WTC11 (cell line): ENCODE measurements at regions not wholly inside any gene's neighbourhood (a gene's known extent, or its start where the extent isn't known, plus 50 kb on each side); places are given as distances from the start of the nearest gene placed in this dataset.
A peak's percentile ranks its signal among the peaks of the same experiment; 100 is the strongest.

ENCODE experiments used
- ATAC-seq: fragments of 200-7000 bp; cut with Tn5 transposase; 2 replicates; pipeline ENCODE4 v1.10.0; 2021; ENCODE audit warnings: mild to moderate bottlenecking, moderate library complexity
- CTCF ChIA-PET: fragments of 300-600 bp; sonication (Branson Sonifier 250); formaldehyde crosslinking; loops from one replicate; lab custom pipeline; 2021; ENCODE audit warnings: antibody characterized with exemption; lab: Charles Lee
- POLR2A ChIA-PET: fragments of 350-600 bp; sonication (Branson Sonifier 250); formaldehyde crosslinking; loops from one replicate; lab custom pipeline; 2021; ENCODE audit warnings: antibody characterized with exemption; lab: Charles Lee
- DNase-seq: peaks from one replicate; pipeline ENCODE4 v3.0.0; 2021; ENCODE audit warnings: low spot score
- H3K27ac Mint-ChIP-seq: 2 replicates; pipeline ENCODE4 v1.8.0; 2021; ENCODE audit warnings: mixed read lengths
- H3K27me3 Mint-ChIP-seq: 2 replicates; pipeline ENCODE4 v1.8.0; 2021; ENCODE audit warnings: low read depth, mild to moderate bottlenecking, moderate library complexity, mixed read lengths
- H3K36me3 Mint-ChIP-seq: 2 replicates; pipeline ENCODE4 v1.8.0; 2021; ENCODE audit warnings: mixed read lengths
- H3K4me1 Mint-ChIP-seq: 2 replicates; pipeline ENCODE4 v1.8.0; 2022; ENCODE audit warnings: mixed read lengths
- H3K4me3 Mint-ChIP-seq: 2 replicates; pipeline ENCODE4 v1.8.0; 2021; ENCODE audit warnings: mild to moderate bottlenecking, moderate library complexity, mixed read lengths
- H3K9me3 Mint-ChIP-seq: 2 replicates; pipeline ENCODE4 v1.8.0; 2021; ENCODE audit warnings: mixed read lengths
- ATF3 ChIP-seq: sonication (generic); formaldehyde crosslinking; conservative IDR thresholded peaks from 2 replicates; pipeline ENCODE4 v1.8.1; 2022; ENCODE audit warnings: mild to moderate bottlenecking, missing genetic modification reagents
- CREB1 ChIP-seq: sonication (generic); formaldehyde crosslinking; IDR thresholded peaks from 2 replicates; pipeline ENCODE4 v1.8.0; 2023; ENCODE audit warnings: mild to moderate bottlenecking, missing genetic modification reagents
- E2F5 ChIP-seq: sonication (generic); formaldehyde crosslinking; IDR thresholded peaks from 2 replicates; pipeline ENCODE4 v1.8.1; 2022; ENCODE audit warnings: mild to moderate bottlenecking, moderate library complexity, missing genetic modification reagents
- FOXJ3 ChIP-seq: sonication (generic); formaldehyde crosslinking; IDR thresholded peaks from 2 replicates; pipeline ENCODE4 v1.9.0; 2021; ENCODE audit warnings: missing genetic modification reagents, mild to moderate bottlenecking, borderline replicate concordance
- FOXK1 ChIP-seq: sonication (generic); formaldehyde crosslinking; IDR thresholded peaks from 2 replicates; pipeline ENCODE4 v1.8.0; 2022; ENCODE audit warnings: mild to moderate bottlenecking, moderate library complexity, missing genetic modification reagents
- GRHL2 ChIP-seq: fragments of 250-450 bp; sonication (Bioruptor Pico); IDR thresholded peaks from 2 replicates; pipeline ENCODE4 v1.8.0; 2022; ENCODE audit warnings: mild to moderate bottlenecking, moderate library complexity; ENCODE audit not compliant: insufficient replicate concordance, severe bottlenecking
- NR1H2 ChIP-seq: sonication (generic); formaldehyde crosslinking; IDR thresholded peaks from 2 replicates; pipeline ENCODE4 v1.9.0; 2021; ENCODE audit warnings: mild to moderate bottlenecking, moderate library complexity, missing genetic modification reagents
- NR3C1 ChIP-seq: sonication (generic); formaldehyde crosslinking; conservative IDR thresholded peaks from 2 replicates; pipeline ENCODE4 v1.8.1; 2023; ENCODE audit warnings: low read depth, mild to moderate bottlenecking, missing genetic modification reagents
- RELA ChIP-seq: sonication (generic); formaldehyde crosslinking; IDR thresholded peaks from 2 replicates; pipeline ENCODE4 v1.8.1; 2022; ENCODE audit warnings: missing genetic modification reagents, mild to moderate bottlenecking, borderline replicate concordance
- RORB ChIP-seq: fragments of 250-450 bp; sonication (Bioruptor Pico); IDR thresholded peaks from 2 replicates; pipeline ENCODE4 v1.9.0; 2021; ENCODE audit warnings: mild to moderate bottlenecking
- SMAD3 ChIP-seq: sonication (generic); formaldehyde crosslinking; IDR thresholded peaks from 2 replicates; pipeline ENCODE4 v1.8.0; 2022; ENCODE audit warnings: missing genetic modification reagents, mild to moderate bottlenecking, borderline replicate concordance
- SMAD4 ChIP-seq: sonication (generic); formaldehyde crosslinking; IDR thresholded peaks from 2 replicates; pipeline ENCODE4 v1.8.0; 2022; ENCODE audit warnings: mild to moderate bottlenecking, missing genetic modification reagents
- TCF7 ChIP-seq: sonication (generic); formaldehyde crosslinking; IDR thresholded peaks from 2 replicates; pipeline ENCODE4 v1.8.0; 2022; ENCODE audit warnings: mild to moderate bottlenecking, low read depth, missing genetic modification reagents, moderate library complexity
- TEAD4 ChIP-seq: sonication (generic); formaldehyde crosslinking; IDR thresholded peaks from 2 replicates; pipeline ENCODE4 v1.8.0; 2022; ENCODE audit warnings: mild to moderate bottlenecking, missing genetic modification reagents
- ZNF138 ChIP-seq: sonication (generic); formaldehyde crosslinking; conservative IDR thresholded peaks from 2 replicates; pipeline ENCODE4 v1.8.1; 2022; ENCODE audit warnings: mild to moderate bottlenecking, moderate library complexity, missing genetic modification reagents
- ZNF416 ChIP-seq: fragments of 250-450 bp; sonication (Bioruptor Pico); IDR thresholded peaks from 2 replicates; pipeline ENCODE4 v1.9.0; 2021; ENCODE audit warnings: mild to moderate bottlenecking, inconsistent platforms
- TF ChIP-seq, protein P1 (sequence below): sonication (generic); formaldehyde crosslinking; IDR thresholded peaks from 2 replicates; pipeline ENCODE4 v1.8.0; 2022; ENCODE audit warnings: mild to moderate bottlenecking, missing genetic modification reagents
- TF ChIP-seq, protein P2 (sequence below): fragments of 200-600 bp; IDR thresholded peaks from 2 replicates; pipeline ENCODE4 v1.8.0; 2022; ENCODE audit warnings: antibody characterized with exemption
- TF ChIP-seq, protein P3 (sequence below): sonication (generic); formaldehyde crosslinking; IDR thresholded peaks from 2 replicates; pipeline ENCODE4 v1.8.1; 2022; ENCODE audit warnings: missing genetic modification reagents, borderline replicate concordance
- TF ChIP-seq, protein P4 (sequence below): fragments of 250-450 bp; sonication (Bioruptor Pico); IDR thresholded peaks from 2 replicates; pipeline ENCODE4 v1.9.0; 2021; ENCODE audit warnings: mild to moderate bottlenecking

DNA sequence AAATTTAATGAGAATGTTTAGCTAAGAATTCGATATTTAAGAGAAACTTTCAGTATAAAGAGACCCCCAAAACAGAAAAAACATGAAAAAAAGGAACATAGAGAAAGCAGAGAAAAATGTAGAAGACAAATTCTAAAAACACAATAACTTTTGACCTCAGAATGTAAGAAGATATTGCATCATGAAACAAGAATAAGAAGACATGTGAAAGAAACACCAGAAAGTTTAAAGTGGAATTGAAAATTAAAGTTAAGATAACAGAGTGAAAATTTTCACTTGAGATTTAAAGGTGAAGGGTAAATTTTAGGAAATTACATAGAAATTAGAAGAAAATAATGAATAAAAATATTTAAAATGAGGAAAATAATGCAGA is 78.2 kb upstream of the FAM3C start:
- CTCF ChIA-PET, result interaction anchor here (2.0 kb wide), 1 partner anchor 78 kb away, joined by 5 read pairs; the partner anchor contains the start of gene FAM3C

DNA sequence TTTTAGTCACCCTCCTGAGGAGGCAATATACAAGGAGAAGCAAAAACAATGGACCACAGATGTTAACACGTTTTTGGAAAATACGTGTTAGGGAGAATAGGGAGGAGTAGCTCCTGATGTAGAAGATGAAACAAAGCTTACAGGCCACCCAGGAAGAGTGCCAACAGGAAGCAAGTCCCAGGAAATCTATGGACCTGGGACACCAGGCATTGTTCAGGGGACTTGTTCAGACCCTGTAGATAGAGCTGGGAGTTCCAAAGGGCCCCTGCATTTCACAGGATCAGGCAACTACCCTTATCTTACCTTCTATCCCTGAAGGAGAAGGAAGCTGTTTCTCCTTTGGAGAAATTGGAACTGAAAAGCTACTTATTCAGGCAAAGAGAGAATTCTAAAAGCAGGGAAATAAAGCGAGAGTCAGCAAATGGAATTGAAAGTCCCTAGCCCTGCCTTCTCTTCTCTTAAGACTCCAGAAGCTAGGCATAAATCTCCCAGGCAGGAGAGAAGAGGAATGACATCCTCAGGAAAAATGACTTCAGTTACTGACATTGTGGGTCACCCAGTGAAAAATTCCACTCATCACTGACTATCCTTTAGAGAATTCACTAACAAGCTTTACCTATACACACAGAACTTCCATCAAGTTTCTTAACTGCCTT is 77.7 kb upstream of the FAM3C start:
- Mint-ChIP-seq H3K27me3 (no peaks in the 10 kb centered on the region), H3K4me1 (peaks cover 11% of the 10 kb centered on the region), H3K9me3 (peaks cover 13% of the 10 kb centered on the region; the same call in 1 of the 2 replicates), H3K4me3 (no peak overlapping the region), H3K27ac (no peak overlapping the region), H3K36me3 (peaks cover 8% of the 10 kb centered on the region)
- ATAC-seq (peak; percentile 67), DNase-seq (no peak)
- ChIA-PET POLR2A (interaction anchor here (1.2 kb wide), 1 partner anchor 9 kb away, joined by 4 read pairs; no protein-coding TSS in a partner anchor), CTCF (interaction anchor here (0.7 to 2.0 kb wide), 2 partner anchors 32 to 78 kb away, joined by 3 to 5 read pairs; partner anchors contain the start of gene FAM3C)
- no peak for TF ChIP-seq FOXK1 (CRISPR knock-in tag)
- TF ChIP-seq ZNF416 (CRISPR knock-in tag), result no peak
- TF ChIP-seq, protein P1, sequence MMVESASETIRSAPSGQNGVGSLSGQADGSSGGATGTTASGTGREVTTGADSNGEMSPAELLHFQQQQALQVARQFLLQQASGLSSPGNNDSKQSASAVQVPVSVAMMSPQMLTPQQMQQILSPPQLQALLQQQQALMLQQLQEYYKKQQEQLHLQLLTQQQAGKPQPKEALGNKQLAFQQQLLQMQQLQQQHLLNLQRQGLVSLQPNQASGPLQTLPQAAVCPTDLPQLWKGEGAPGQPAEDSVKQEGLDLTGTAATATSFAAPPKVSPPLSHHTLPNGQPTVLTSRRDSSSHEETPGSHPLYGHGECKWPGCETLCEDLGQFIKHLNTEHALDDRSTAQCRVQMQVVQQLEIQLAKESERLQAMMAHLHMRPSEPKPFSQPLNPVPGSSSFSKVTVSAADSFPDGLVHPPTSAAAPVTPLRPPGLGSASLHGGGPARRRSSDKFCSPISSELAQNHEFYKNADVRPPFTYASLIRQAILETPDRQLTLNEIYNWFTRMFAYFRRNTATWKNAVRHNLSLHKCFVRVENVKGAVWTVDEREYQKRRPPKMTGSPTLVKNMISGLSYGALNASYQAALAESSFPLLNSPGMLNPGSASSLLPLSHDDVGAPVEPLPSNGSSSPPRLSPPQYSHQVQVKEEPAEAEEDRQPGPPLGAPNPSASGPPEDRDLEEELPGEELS, result no peak

More for the DNA sequence above, 78.2 kb upstream of the FAM3C start:
- Mint-ChIP-seq H3K4me1 (peaks cover 11% of the 10 kb centered on the region), H3K27me3 (no peaks in the 10 kb centered on the region), H3K4me3 (no peak overlapping the region), H3K36me3 (peaks cover 8% of the 10 kb centered on the region), H3K9me3 (peaks cover 13% of the 10 kb centered on the region; the same call in 1 of the 2 replicates), H3K27ac (no peak overlapping the region)
- no peak for ATAC-seq
- no peak for DNase-seq
- TF ChIP-seq CREB1 (CRISPR knock-in tag), result no peak
- no peak for TF ChIP-seq RELA
- TF ChIP-seq TCF7, result no peak
- TF ChIP-seq GRHL2 (CRISPR knock-in tag), result no peak
- no peak for TF ChIP-seq RORB (CRISPR knock-in tag)
- TF ChIP-seq TEAD4 (CRISPR knock-in tag), result no peak
- TF ChIP-seq SMAD3 (CRISPR knock-in tag), result no peak
- TF ChIP-seq, protein P2, sequence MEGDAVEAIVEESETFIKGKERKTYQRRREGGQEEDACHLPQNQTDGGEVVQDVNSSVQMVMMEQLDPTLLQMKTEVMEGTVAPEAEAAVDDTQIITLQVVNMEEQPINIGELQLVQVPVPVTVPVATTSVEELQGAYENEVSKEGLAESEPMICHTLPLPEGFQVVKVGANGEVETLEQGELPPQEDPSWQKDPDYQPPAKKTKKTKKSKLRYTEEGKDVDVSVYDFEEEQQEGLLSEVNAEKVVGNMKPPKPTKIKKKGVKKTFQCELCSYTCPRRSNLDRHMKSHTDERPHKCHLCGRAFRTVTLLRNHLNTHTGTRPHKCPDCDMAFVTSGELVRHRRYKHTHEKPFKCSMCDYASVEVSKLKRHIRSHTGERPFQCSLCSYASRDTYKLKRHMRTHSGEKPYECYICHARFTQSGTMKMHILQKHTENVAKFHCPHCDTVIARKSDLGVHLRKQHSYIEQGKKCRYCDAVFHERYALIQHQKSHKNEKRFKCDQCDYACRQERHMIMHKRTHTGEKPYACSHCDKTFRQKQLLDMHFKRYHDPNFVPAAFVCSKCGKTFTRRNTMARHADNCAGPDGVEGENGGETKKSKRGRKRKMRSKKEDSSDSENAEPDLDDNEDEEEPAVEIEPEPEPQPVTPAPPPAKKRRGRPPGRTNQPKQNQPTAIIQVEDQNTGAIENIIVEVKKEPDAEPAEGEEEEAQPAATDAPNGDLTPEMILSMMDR, result no peak
- TF ChIP-seq, protein P3, sequence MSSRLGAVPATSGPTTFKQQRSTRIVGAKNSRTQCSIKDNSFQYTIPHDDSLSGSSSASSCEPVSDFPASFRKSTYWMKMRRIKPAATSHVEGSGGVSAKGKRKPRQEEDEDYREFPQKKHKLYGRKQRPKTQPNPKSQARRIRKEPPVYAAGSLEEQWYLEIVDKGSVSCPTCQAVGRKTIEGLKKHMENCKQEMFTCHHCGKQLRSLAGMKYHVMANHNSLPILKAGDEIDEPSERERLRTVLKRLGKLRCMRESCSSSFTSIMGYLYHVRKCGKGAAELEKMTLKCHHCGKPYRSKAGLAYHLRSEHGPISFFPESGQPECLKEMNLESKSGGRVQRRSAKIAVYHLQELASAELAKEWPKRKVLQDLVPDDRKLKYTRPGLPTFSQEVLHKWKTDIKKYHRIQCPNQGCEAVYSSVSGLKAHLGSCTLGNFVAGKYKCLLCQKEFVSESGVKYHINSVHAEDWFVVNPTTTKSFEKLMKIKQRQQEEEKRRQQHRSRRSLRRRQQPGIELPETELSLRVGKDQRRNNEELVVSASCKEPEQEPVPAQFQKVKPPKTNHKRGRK (CRISPR knock-in tag), result no peak
- POLR2A ChIA-PET, result interaction anchor here (1.2 kb wide), 1 partner anchor 8 kb away, joined by 4 read pairs; no protein-coding TSS in a partner anchor

DNA sequence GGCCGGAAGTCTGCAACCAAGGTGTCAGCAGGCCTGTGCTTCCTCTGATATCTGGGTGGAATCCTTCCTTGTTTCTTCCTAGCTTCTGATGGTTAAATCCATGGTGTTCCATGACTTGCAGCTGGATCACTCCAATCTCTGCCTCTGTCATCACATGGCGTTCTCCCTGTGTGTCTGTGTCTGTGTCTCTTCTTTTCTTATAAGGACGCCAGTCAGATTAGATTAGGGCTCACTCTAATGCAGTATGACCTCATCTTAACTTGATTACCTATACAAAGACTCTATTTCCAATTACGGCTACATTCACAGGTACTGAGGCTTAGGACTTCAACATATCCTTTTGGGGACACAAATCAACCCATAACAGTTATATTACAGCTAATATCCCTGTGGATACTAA is 70.3 kb upstream of the FAM3C start:
- CTCF ChIA-PET, result no interaction called here
- no peak overlapping the region for H3K4me3 Mint-ChIP-seq
- TF ChIP-seq ZNF138 (CRISPR knock-in tag) (no peak), NR1H2 (CRISPR knock-in tag) (no peak), ATF3 (CRISPR knock-in tag) (no peak), SMAD4 (CRISPR knock-in tag) (no peak), E2F5 (CRISPR knock-in tag) (no peak), CREB1 (CRISPR knock-in tag) (no peak), FOXJ3 (CRISPR knock-in tag) (no peak), NR3C1 (CRISPR knock-in tag) (no peak)
- TF ChIP-seq, protein P4, sequence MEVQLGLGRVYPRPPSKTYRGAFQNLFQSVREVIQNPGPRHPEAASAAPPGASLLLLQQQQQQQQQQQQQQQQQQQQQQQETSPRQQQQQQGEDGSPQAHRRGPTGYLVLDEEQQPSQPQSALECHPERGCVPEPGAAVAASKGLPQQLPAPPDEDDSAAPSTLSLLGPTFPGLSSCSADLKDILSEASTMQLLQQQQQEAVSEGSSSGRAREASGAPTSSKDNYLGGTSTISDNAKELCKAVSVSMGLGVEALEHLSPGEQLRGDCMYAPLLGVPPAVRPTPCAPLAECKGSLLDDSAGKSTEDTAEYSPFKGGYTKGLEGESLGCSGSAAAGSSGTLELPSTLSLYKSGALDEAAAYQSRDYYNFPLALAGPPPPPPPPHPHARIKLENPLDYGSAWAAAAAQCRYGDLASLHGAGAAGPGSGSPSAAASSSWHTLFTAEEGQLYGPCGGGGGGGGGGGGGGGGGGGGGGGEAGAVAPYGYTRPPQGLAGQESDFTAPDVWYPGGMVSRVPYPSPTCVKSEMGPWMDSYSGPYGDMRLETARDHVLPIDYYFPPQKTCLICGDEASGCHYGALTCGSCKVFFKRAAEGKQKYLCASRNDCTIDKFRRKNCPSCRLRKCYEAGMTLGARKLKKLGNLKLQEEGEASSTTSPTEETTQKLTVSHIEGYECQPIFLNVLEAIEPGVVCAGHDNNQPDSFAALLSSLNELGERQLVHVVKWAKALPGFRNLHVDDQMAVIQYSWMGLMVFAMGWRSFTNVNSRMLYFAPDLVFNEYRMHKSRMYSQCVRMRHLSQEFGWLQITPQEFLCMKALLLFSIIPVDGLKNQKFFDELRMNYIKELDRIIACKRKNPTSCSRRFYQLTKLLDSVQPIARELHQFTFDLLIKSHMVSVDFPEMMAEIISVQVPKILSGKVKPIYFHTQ (CRISPR knock-in tag), result no peak
- TF ChIP-seq, protein P1, result no peak
- no peaks in the 10 kb centered on the region for H3K27me3 Mint-ChIP-seq
- H3K27ac Mint-ChIP-seq, result no peak overlapping the region
- H3K36me3 Mint-ChIP-seq, result no peaks in the 10 kb centered on the region
- ATAC-seq (no peak), DNase-seq (no peak)
- POLR2A ChIA-PET, result no interaction called here
- H3K4me1 Mint-ChIP-seq, result peaks cover 22% of the 10 kb centered on the region
- no peaks in the 10 kb centered on the region for H3K9me3 Mint-ChIP-seq
